HG02798 (cell line): ENCODE measurements at regions not wholly inside any gene's neighbourhood (a gene's known extent, or its start where the extent isn't known, plus 50 kb on each side); places are given as distances from the start of the nearest gene placed in this dataset.

Experiments used
- ATAC-seq: cut with Tn5 transposase; IDR thresholded peaks from one replicate; pipeline ENCODE4 v1.9.1; 2021; ENCODE audit warnings: mild to moderate bottlenecking; ENCODE audit not compliant: unreplicated experiment, poor library complexity

- ATAC-seq, result no peak
These were observed 51.9 kb upstream of the TBX3 start for GRCh38 chr12:114735680-114736374.

- no peak for ATAC-seq
These were observed 51.0 kb upstream of the TBX3 start for GRCh38 chr12:114735011-114735410.

DNA sequence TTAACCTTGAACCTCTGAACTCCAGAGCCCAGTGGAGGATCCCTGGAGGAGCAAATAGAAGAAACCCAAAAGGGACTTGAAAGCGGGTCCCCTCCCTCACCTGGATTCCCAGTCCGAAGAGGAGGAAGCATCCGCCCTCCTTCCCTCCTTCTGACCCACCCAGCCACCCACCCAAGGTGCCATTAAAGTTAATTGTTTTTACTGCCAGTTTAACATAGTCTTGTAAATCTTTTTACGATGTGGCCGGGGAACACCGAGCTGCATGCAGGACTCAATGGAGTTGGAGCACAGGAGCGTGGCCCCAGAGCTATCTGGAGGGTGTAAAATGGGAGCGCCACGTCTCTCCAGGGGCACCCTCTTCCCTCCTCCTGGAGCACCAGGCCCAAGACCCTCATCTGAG lies 49.9 kb upstream of the TBX3 start:
- no peak for ATAC-seq
